Neural progenitor cell (in vitro differentiated cells): ENCODE measurements at regions not wholly inside any gene's neighbourhood (a gene's known extent, or its start where the extent isn't known, plus 50 kb on each side); places are given as distances from the start of the nearest gene placed in this dataset.

Source experiments
- CTCF ChIP-seq: fragments of 200-600 bp; sonication (generic); IDR thresholded peaks from 2 replicates; pipeline ENCODE4 v1.5.1; 2017; ENCODE audit warnings: antibody characterized with exemption, mild to moderate bottlenecking
- EZH2 ChIP-seq: fragments of 200-600 bp; sonication (generic); IDR thresholded peaks from 2 replicates; pipeline ENCODE4 v1.6.1; 2017; ENCODE audit warnings: antibody characterized with exemption, mild to moderate bottlenecking, moderate library complexity
- EZH2phosphoT487 ChIP-seq: fragments of 200-600 bp; sonication (generic); IDR thresholded peaks from 2 replicates; pipeline ENCODE4 v1.6.1; 2017; ENCODE audit warnings: antibody characterized with exemption

GRCh38 chr2:64784168-64785061 is 130.7 kb upstream of the SERTAD2 start:
- TF ChIP-seq CTCF, result no peak
- no peak for TF ChIP-seq EZH2phosphoT487
- no peak for TF ChIP-seq EZH2
